ENCODE measurements at regions not wholly inside any gene's neighbourhood (a gene's known extent, or its start where the extent isn't known, plus 50 kb on each side); places are given as distances from the start of the nearest gene placed in this dataset.

DNA sequence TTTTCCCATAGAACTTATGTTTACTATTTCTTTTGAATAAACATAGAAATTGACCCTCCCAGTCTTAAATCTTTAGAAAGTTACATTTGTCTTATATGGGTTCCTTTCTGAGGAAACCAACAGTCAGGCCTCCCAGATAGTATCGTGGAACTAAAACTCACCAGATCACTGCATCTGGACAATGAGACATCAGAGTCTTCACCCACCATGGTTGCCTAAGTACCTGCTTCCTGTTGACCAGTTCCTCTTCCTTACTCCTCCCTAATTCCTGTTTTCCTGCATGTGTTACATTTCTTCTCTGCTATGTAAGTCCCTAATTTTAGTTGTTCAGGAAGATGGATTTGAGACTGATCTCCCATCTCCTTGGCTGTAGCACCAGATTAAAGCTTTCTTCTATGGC lies 462.2 kb downstream of the DIRAS2 start:
- no peak overlapping the region for H3K4me2 ChIP-seq (replicated peaks; ENCODE audit: extremely low read depth, low read length, poor library complexity, severe bottlenecking)
- H2AFZ ChIP-seq (ENCODE audit: insufficient read depth, low read depth, low read length, poor library complexity, severe bottlenecking) = no peak overlapping the region
- intact Hi-C loops (cut with micrococcal nuclease) = no loop called here
- H3K9ac ChIP-seq (ENCODE audit: insufficient read depth, low read length, poor library complexity, severe bottlenecking) = no peak overlapping the region
- Mint-ChIP-seq H3K4me1 (peaks cover 12% of the 10 kb centered on the region), H3K4me3 (peak overlapping the region in 1 of 2 donors; percentile 62), H3K27me3 (ENCODE audit: low read depth in 3 of 3) (peaks cover 0 to 2% (median 0%) of the 10 kb centered on the region in 3 donors), H3K9me3 (peaks cover 0 to 7% (median 0%) of the 10 kb centered on the region in 7 donors), H3K36me3 (no peaks in the 10 kb centered on the region), H3K27ac (peak overlapping the region in 2 of 7 donors; percentile 22 to 53)
- TF ChIP-seq, protein P1, sequence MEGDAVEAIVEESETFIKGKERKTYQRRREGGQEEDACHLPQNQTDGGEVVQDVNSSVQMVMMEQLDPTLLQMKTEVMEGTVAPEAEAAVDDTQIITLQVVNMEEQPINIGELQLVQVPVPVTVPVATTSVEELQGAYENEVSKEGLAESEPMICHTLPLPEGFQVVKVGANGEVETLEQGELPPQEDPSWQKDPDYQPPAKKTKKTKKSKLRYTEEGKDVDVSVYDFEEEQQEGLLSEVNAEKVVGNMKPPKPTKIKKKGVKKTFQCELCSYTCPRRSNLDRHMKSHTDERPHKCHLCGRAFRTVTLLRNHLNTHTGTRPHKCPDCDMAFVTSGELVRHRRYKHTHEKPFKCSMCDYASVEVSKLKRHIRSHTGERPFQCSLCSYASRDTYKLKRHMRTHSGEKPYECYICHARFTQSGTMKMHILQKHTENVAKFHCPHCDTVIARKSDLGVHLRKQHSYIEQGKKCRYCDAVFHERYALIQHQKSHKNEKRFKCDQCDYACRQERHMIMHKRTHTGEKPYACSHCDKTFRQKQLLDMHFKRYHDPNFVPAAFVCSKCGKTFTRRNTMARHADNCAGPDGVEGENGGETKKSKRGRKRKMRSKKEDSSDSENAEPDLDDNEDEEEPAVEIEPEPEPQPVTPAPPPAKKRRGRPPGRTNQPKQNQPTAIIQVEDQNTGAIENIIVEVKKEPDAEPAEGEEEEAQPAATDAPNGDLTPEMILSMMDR (IDR thresholded peaks at IDR 0.05) = no peak
- peaks cover 5 to 13% of the 10 kb centered on the region in 2 donors for H3K4me1 ChIP-seq (ENCODE audit: control insufficient read depth in 1 of 2, insufficient read depth in 2 of 2, low read length in 2 of 2)
- no peaks in the 10 kb centered on the region for H3K9me3 ChIP-seq (replicated peaks in 1 of 2; ENCODE audit: control insufficient read depth in 1 of 2, insufficient read depth in 1 of 2, low read length in 2 of 2)
- no peaks in the 10 kb centered on the region for H3K36me3 ChIP-seq (replicated peaks in 1 of 2; ENCODE audit: control insufficient read depth in 1 of 2, insufficient read depth in 2 of 2, low read length in 2 of 2)
- 0% methylated on average over 1 of the region's 1 CpG for WGBS (ENCODE audit: insufficient coverage)
- no peak overlapping the region for H3K27ac ChIP-seq (ENCODE audit: low read depth in 1 of 2, low read length in 2 of 2)
- no peaks in the 10 kb centered on the region for H3K79me2 ChIP-seq (ENCODE audit: insufficient read depth, low read length)
- no peak overlapping the region for H3K4me3 ChIP-seq (replicated peaks in 1 of 3; ENCODE audit: low read depth in 2 of 3, low read length in 3 of 3)
- peak; percentile 15 to 38 (median 38) for DNase-seq
- H4K20me1 ChIP-seq (ENCODE audit: insufficient read depth, low read length) = no peaks in the 10 kb centered on the region
- H3K27me3 ChIP-seq (ENCODE audit: control insufficient read depth in 2 of 2, insufficient read depth in 2 of 2, low read length in 2 of 2) = no peaks in the 10 kb centered on the region

DNA sequence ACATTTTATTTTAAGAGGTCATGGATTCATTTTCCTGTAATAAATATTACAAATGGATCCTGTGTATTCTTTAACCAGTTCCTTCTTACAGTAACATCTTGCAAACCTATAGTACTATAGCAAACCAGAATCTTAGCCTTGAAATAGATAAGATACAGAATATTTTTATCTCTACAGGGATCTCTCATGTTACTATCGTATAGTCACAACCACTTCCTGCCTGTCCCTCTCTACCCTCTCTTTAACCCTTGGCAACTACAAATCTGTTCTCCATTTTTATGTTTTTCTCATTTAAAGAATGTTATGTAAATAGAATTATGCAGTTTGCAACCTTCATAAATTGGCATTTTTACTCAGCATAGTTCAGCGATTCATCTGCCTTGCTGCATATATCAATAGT lies 454.0 kb downstream of the DIRAS2 start:
- TF ChIP-seq, protein P1 (IDR thresholded peaks at IDR 0.05) = no peak
- H4K20me1 ChIP-seq (ENCODE audit: insufficient read depth, low read length) = no peaks in the 10 kb centered on the region
- WGBS (ENCODE audit: insufficient coverage) = no CpG with 5 or more reads among the region's 2 CpGs
- Mint-ChIP-seq H3K4me1 (peaks cover 28% of the 10 kb centered on the region), H3K27ac (no peak overlapping the region), H3K27me3 (ENCODE audit: low read depth in 3 of 3) (peaks cover 0 to 1% (median 0%) of the 10 kb centered on the region in 3 donors), H3K36me3 (no peaks in the 10 kb centered on the region), H3K9me3 (peaks cover 6 to 17% (median 12%) of the 10 kb centered on the region in 7 donors), H3K4me3 (no peak overlapping the region)
- peak overlapping the region in 1 of 3 experiments; percentile 53 for H3K4me3 ChIP-seq (replicated peaks in 1 of 3; ENCODE audit: low read depth in 2 of 3, low read length in 3 of 3)
- H3K4me1 ChIP-seq (ENCODE audit: control insufficient read depth in 1 of 2, insufficient read depth in 2 of 2, low read length in 2 of 2) = peaks cover 11 to 18% of the 10 kb centered on the region in 2 donors
- no peak overlapping the region for H3K9ac ChIP-seq (ENCODE audit: insufficient read depth, low read length, poor library complexity, severe bottlenecking)
- peaks cover 0 to 9% of the 10 kb centered on the region in 2 donors for H3K9me3 ChIP-seq (replicated peaks in 1 of 2; ENCODE audit: control insufficient read depth in 1 of 2, insufficient read depth in 1 of 2, low read length in 2 of 2)
- no peaks in the 10 kb centered on the region for H3K79me2 ChIP-seq (ENCODE audit: insufficient read depth, low read length)
- no peak for DNase-seq
- no peaks in the 10 kb centered on the region for H3K27me3 ChIP-seq (ENCODE audit: control insufficient read depth in 2 of 2, insufficient read depth in 2 of 2, low read length in 2 of 2)
- H3K36me3 ChIP-seq (replicated peaks in 1 of 2; ENCODE audit: control insufficient read depth in 1 of 2, insufficient read depth in 2 of 2, low read length in 2 of 2) = no peaks in the 10 kb centered on the region
- no peak overlapping the region for H2AFZ ChIP-seq (ENCODE audit: insufficient read depth, low read depth, low read length, poor library complexity, severe bottlenecking)
- H3K4me2 ChIP-seq (replicated peaks; ENCODE audit: extremely low read depth, low read length, poor library complexity, severe bottlenecking) = peak overlapping the region; percentile 40
- intact Hi-C loops (cut with micrococcal nuclease) = no loop called here
- H3K27ac ChIP-seq (ENCODE audit: low read depth in 1 of 2, low read length in 2 of 2) = no peak overlapping the region
